GM23338 (cell line): ENCODE measurements at regions not wholly inside any gene's neighbourhood (a gene's known extent, or its start where the extent isn't known, plus 50 kb on each side); places are given as distances from the start of the nearest gene placed in this dataset.

Experiments used
- ATAC-seq: fragments of 200-7000 bp; cut with Tn5 transposase; 3 replicates; pipeline ENCODE4 v1.9.1; 2020
- DNase-seq: peaks from one replicate; pipeline ENCODE4 v3.0.0-alpha.2; 2015; ENCODE audit warnings: low spot score
- H2AFZ ChIP-seq: fragments of 200-600 bp; sonication (generic); 2 replicates; pipeline ENCODE4 v1.8.0; 2016; ENCODE audit warnings: antibody characterized with exemption, mild to moderate bottlenecking, moderate library complexity
- H3F3A ChIP-seq: fragments of 200-600 bp; sonication (generic); replicated peaks from 2 replicates; pipeline ENCODE4 v1.8.0; 2017; ENCODE audit warnings: antibody characterized with exemption, mixed run types, low read depth
- H3K27ac ChIP-seq: fragments of 200-600 bp; sonication (generic); 2 replicates; pipeline ENCODE4 v1.6.1; 2016; ENCODE audit warnings: low read depth
- H3K27me3 ChIP-seq: fragments of 200-600 bp; sonication (generic); 2 replicates; pipeline ENCODE4 v1.8.0; 2016; ENCODE audit warnings: mild to moderate bottlenecking, mixed run types, moderate library complexity; ENCODE audit not compliant: insufficient read depth
- H3K36me3 ChIP-seq: fragments of 200-600 bp; sonication (generic); 2 replicates; pipeline ENCODE4 v1.8.0; 2016; ENCODE audit warnings: mild to moderate bottlenecking; ENCODE audit not compliant: insufficient read depth
- H3K4me1 ChIP-seq: fragments of 200-600 bp; sonication (generic); 2 replicates; pipeline ENCODE4 v1.8.0; 2016; ENCODE audit warnings: mild to moderate bottlenecking, moderate library complexity; ENCODE audit not compliant: insufficient read depth
- H3K4me2 ChIP-seq: fragments of 200-600 bp; sonication (generic); 2 replicates; pipeline ENCODE4 v1.7.1; 2017; ENCODE audit warnings: mixed run types
- H3K4me3 ChIP-seq: fragments of 200-600 bp; sonication (generic); 2 replicates; pipeline ENCODE4 v1.6.1; 2016; ENCODE audit warnings: mixed run types
- H3K79me2 ChIP-seq: fragments of 200-600 bp; sonication (generic); replicated peaks from 2 replicates; pipeline ENCODE4 v1.8.0; 2017; ENCODE audit warnings: mild to moderate bottlenecking; ENCODE audit not compliant: insufficient read depth
- H3K9me2 ChIP-seq: fragments of 200-600 bp; sonication (generic); 2 replicates; pipeline ENCODE4 v1.8.0; 2017; ENCODE audit not compliant: insufficient read depth
- H4K20me1 ChIP-seq: fragments of 200-600 bp; sonication (generic); replicated peaks from 2 replicates; pipeline ENCODE4 v1.8.0; 2017; ENCODE audit warnings: mild to moderate bottlenecking; ENCODE audit not compliant: insufficient read depth
- H3K27ac Mint-ChIP-seq: 2 replicates; pipeline ENCODE4 v1.8.0; 2020; ENCODE audit warnings: inconsistent platforms, mild to moderate bottlenecking, moderate library complexity, mixed read lengths
- H3K27me3 Mint-ChIP-seq: 3 replicates; pipeline ENCODE4 v1.8.0; 2022; ENCODE audit warnings: low read depth, mild to moderate bottlenecking, moderate library complexity, mixed read lengths, inconsistent platforms; ENCODE audit not compliant: insufficient read depth, poor library complexity
- H3K36me3 Mint-ChIP-seq: 3 replicates; pipeline ENCODE4 v1.8.0; 2021; ENCODE audit warnings: low read depth, mild to moderate bottlenecking, inconsistent platforms, moderate library complexity, mixed read lengths
- H3K4me1 Mint-ChIP-seq: 3 replicates; pipeline ENCODE4 v1.8.0; 2020; ENCODE audit warnings: mild to moderate bottlenecking, inconsistent platforms, mixed read lengths
- H3K4me3 Mint-ChIP-seq: 3 replicates; pipeline ENCODE4 v1.8.0; 2021; ENCODE audit warnings: moderate library complexity, mild to moderate bottlenecking, inconsistent platforms, mixed read lengths
- H3K9me3 Mint-ChIP-seq: 3 replicates; pipeline ENCODE4 v1.8.0; 2020; ENCODE audit warnings: moderate library complexity, mild to moderate bottlenecking, inconsistent platforms, mixed read lengths
- EZH2 ChIP-seq: fragments of 200-600 bp; sonication (generic); IDR thresholded peaks from one replicate; pipeline ENCODE4 v1.8.0; 2017; ENCODE audit warnings: antibody characterized with exemption, mild to moderate bottlenecking, low read depth; ENCODE audit not compliant: unreplicated experiment
- JUNB ChIP-seq: IDR thresholded peaks from one replicate; pipeline ENCODE4 v1.6.1; 2016; ENCODE audit warnings: antibody characterized with exemption; ENCODE audit not compliant: unreplicated experiment
- REST ChIP-seq: IDR thresholded peaks from one replicate; pipeline ENCODE4 v1.6.1; 2018; ENCODE audit warnings: antibody characterized with exemption; ENCODE audit not compliant: unreplicated experiment
- ZNF331 ChIP-seq: fragments of 250-450 bp; sonication (Bioruptor Pico); IDR thresholded peaks from 2 replicates; pipeline ENCODE4 v1.5.0; 2020; ENCODE audit warnings: low read depth, mild to moderate bottlenecking, moderate library complexity
- ZNF462 ChIP-seq: fragments of 250-450 bp; sonication (Bioruptor Pico); IDR thresholded peaks from 2 replicates; pipeline ENCODE4 v1.5.0; 2020; ENCODE audit warnings: mild to moderate bottlenecking, moderate library complexity

DNA sequence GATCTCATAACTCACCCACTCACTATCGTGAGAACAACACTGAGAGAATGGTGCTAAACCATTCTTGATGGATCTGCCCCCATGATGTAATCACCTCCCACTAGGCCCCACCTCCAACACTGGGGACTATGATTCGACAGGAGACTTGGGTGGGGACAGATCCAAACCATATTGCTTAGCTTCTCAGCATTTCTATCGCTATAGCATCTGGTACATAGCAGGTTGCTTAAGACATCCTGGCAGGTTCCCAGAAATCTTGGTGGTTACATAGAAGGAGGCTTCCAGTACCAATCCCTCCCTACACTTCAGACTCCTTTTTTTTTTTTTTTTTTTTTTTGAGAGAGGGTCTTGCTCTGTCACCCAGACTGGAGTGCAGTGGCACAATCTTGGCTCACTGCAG is 487.8 kb downstream of the EDEM1 start (continued):
- TF ChIP-seq ZNF462 (CRISPR knock-in tag) (no peak), ZNF331 (CRISPR knock-in tag) (no peak)

GRCh38 chr3:5677555-5677954 is 490.0 kb downstream of the EDEM1 start:
- H3F3A ChIP-seq = no peaks in the 10 kb centered on the region
- no peak for ATAC-seq
- H3K36me3 Mint-ChIP-seq = no peaks in the 10 kb centered on the region; the same call in 2 of the 3 replicates
- no peak overlapping the region for H3K4me3 Mint-ChIP-seq
- no peaks in the 10 kb centered on the region for H4K20me1 ChIP-seq
- peaks cover 9% of the 10 kb centered on the region; the same call in 1 of the 2 replicates for H3K36me3 ChIP-seq
- peaks cover 83% of the 10 kb centered on the region for H3K9me3 Mint-ChIP-seq
- H3K27ac Mint-ChIP-seq = no peak overlapping the region
- H3K4me1 ChIP-seq = no peaks in the 10 kb centered on the region
- H3K27ac ChIP-seq = no peak overlapping the region
- no peak overlapping the region for H2AFZ ChIP-seq
- no peaks in the 10 kb centered on the region for H3K79me2 ChIP-seq
- no peak overlapping the region for H3K4me2 ChIP-seq
- TF ChIP-seq EZH2 (no peak), JUNB (no peak), ZNF331 (CRISPR knock-in tag) (no peak)
- DNase-seq = no peak
- H3K4me1 Mint-ChIP-seq = no peaks in the 10 kb centered on the region
- H3K27me3 ChIP-seq = no peaks in the 10 kb centered on the region
- no peaks in the 10 kb centered on the region for H3K27me3 Mint-ChIP-seq
- no peak overlapping the region for H3K4me3 ChIP-seq
- H3K9me2 ChIP-seq = no peaks in the 10 kb centered on the region

GRCh38 chr3:5678248-5678647 is 490.7 kb downstream of the EDEM1 start:
- H3K4me2 ChIP-seq = no peak overlapping the region
- no peaks in the 10 kb centered on the region for H4K20me1 ChIP-seq
- peaks cover 9% of the 10 kb centered on the region; the same call in 1 of the 2 replicates for H3K36me3 ChIP-seq
- H3K9me2 ChIP-seq = no peaks in the 10 kb centered on the region
- no peak overlapping the region for H3K27ac ChIP-seq
- no peaks in the 10 kb centered on the region for H3K27me3 ChIP-seq
- H3K36me3 Mint-ChIP-seq = no peaks in the 10 kb centered on the region; the same call in 2 of the 3 replicates
- no peak overlapping the region for H3K4me3 ChIP-seq
- H3K4me3 Mint-ChIP-seq = no peak overlapping the region
- no peaks in the 10 kb centered on the region for H3K79me2 ChIP-seq
- DNase-seq = no peak
- H3K27ac Mint-ChIP-seq = no peak overlapping the region
- H3K27me3 Mint-ChIP-seq = no peaks in the 10 kb centered on the region
- TF ChIP-seq REST (no peak), EZH2 (no peak)
- H3F3A ChIP-seq = no peaks in the 10 kb centered on the region
- H2AFZ ChIP-seq = no peak overlapping the region
- no peaks in the 10 kb centered on the region for H3K4me1 ChIP-seq
- H3K9me3 Mint-ChIP-seq = peaks cover 87% of the 10 kb centered on the region
- ATAC-seq = no peak
- H3K4me1 Mint-ChIP-seq = no peaks in the 10 kb centered on the region
